Hepatocyte (in vitro differentiated cells): ENCODE measurements at regions not wholly inside any gene's neighbourhood (a gene's known extent, or its start where the extent isn't known, plus 50 kb on each side); places are given as distances from the start of the nearest gene placed in this dataset.

ENCODE experiments used
- DNase-seq: peaks from one replicate; pipeline ENCODE4 v3.0.0-alpha.2; 2016; ENCODE audit warnings: low spot score
- H2AFZ ChIP-seq: fragments of 200-600 bp; sonication (generic); 2 replicates; pipeline ENCODE4 v1.6.0; 2016; ENCODE audit warnings: antibody characterized with exemption, mild to moderate bottlenecking
- H3K27ac ChIP-seq: fragments of 200-600 bp; sonication (generic); 2 replicates; pipeline ENCODE4 v1.5.1; 2016; ENCODE audit warnings: mild to moderate bottlenecking
- H3K27me3 ChIP-seq: fragments of 200-600 bp; sonication (generic); 2 replicates; pipeline ENCODE4 v1.6.1; 2016
- H3K36me3 ChIP-seq: fragments of 200-600 bp; sonication (generic); replicated peaks from 2 replicates; pipeline ENCODE4 v1.5.1; 2016; ENCODE audit warnings: low read depth; ENCODE audit not compliant: insufficient read depth
- H3K4me1 ChIP-seq: fragments of 200-600 bp; sonication (generic); 2 replicates; pipeline ENCODE4 v1.5.1; 2016; ENCODE audit warnings: mild to moderate bottlenecking, moderate library complexity; ENCODE audit not compliant: insufficient read depth
- H3K4me2 ChIP-seq: fragments of 200-600 bp; sonication (generic); 2 replicates; pipeline ENCODE4 v1.6.0; 2016
- H3K4me3 ChIP-seq: fragments of 200-600 bp; sonication (generic); 2 replicates; pipeline ENCODE4 v1.5.1; 2016; ENCODE audit warnings: mild to moderate bottlenecking
- H3K79me2 ChIP-seq: fragments of 200-600 bp; sonication (generic); 2 replicates; pipeline ENCODE4 v1.6.0; 2017; ENCODE audit warnings: mild to moderate bottlenecking
- H3K9me2 ChIP-seq: fragments of 200-600 bp; sonication (generic); replicated peaks from 2 replicates; pipeline ENCODE4 v1.6.0; 2017; ENCODE audit warnings: mild to moderate bottlenecking; ENCODE audit not compliant: insufficient read depth
- H3K9me3 ChIP-seq: fragments of 200-600 bp; sonication (generic); 2 replicates; pipeline ENCODE4 v1.5.1; 2016; ENCODE audit warnings: low read depth, mild to moderate bottlenecking
- H4K20me1 ChIP-seq: fragments of 200-600 bp; sonication (generic); 2 replicates; pipeline ENCODE4 v1.6.0; 2016; ENCODE audit warnings: mild to moderate bottlenecking; ENCODE audit not compliant: insufficient read depth, poor library complexity, severe bottlenecking
- EZH2 ChIP-seq: fragments of 200-600 bp; sonication (generic); IDR thresholded peaks from 2 replicates; pipeline ENCODE4 v1.6.1; 2016; ENCODE audit warnings: antibody characterized with exemption, mild to moderate bottlenecking, borderline replicate concordance
- EZH2phosphoT487 ChIP-seq: fragments of 200-600 bp; sonication (generic); IDR thresholded peaks from one replicate; pipeline ENCODE4 v1.6.1; 2018; ENCODE audit warnings: antibody characterized with exemption, mild to moderate bottlenecking, low read depth, moderate library complexity; ENCODE audit not compliant: unreplicated experiment, severe bottlenecking
- WGBS: methylation state at CpG from one replicate; pipeline ENCODE4 v1.1.6; 2016; ENCODE audit warnings: low lambda C conversion rate; ENCODE audit errors: missing lambda C conversion rate; 5-methylcytosine and 5-hydroxymethylcytosine counted together
- TF ChIP-seq, protein P1 (sequence below): fragments of 200-600 bp; sonication (generic); IDR thresholded peaks from 2 replicates; pipeline ENCODE4 v1.5.1; 2016; ENCODE audit warnings: antibody characterized with exemption, mild to moderate bottlenecking; ENCODE audit not compliant: poor library complexity

DNA sequence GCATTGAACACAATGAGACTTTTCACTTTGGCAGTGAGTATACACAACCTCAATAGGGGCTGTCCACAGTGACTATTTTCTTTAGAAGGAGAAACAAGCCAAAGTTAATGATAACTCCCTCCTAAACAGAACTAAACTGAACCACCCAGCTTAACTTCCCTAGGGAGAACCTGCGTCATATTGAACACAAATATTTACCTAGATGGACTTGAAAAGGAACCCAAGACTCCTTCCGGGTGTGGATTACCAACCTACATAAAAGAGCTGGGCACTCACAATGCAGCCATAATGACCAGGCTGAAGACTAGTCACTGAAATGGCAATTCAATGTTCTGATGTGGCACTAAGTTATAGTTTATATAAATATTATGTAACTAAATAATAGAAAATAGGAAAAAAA lies 160.6 kb downstream of the IBTK start:
- no peak for DNase-seq
- Histone ChIP-seq H3K9me3 (no peaks in the 10 kb centered on the region), H2AFZ (no peak overlapping the region), H3K27me3 (no peaks in the 10 kb centered on the region), H3K36me3 (no peaks in the 10 kb centered on the region), H3K4me2 (no peak overlapping the region), H3K9me2 (no peaks in the 10 kb centered on the region), H3K79me2 (no peaks in the 10 kb centered on the region), H3K27ac (no peak overlapping the region), H4K20me1 (no peaks in the 10 kb centered on the region), H3K4me1 (no peaks in the 10 kb centered on the region), H3K4me3 (no peak overlapping the region)
- 64% methylated on average over 2 of the region's 2 CpGs for WGBS
- no peak for TF ChIP-seq EZH2phosphoT487
- TF ChIP-seq, protein P1, sequence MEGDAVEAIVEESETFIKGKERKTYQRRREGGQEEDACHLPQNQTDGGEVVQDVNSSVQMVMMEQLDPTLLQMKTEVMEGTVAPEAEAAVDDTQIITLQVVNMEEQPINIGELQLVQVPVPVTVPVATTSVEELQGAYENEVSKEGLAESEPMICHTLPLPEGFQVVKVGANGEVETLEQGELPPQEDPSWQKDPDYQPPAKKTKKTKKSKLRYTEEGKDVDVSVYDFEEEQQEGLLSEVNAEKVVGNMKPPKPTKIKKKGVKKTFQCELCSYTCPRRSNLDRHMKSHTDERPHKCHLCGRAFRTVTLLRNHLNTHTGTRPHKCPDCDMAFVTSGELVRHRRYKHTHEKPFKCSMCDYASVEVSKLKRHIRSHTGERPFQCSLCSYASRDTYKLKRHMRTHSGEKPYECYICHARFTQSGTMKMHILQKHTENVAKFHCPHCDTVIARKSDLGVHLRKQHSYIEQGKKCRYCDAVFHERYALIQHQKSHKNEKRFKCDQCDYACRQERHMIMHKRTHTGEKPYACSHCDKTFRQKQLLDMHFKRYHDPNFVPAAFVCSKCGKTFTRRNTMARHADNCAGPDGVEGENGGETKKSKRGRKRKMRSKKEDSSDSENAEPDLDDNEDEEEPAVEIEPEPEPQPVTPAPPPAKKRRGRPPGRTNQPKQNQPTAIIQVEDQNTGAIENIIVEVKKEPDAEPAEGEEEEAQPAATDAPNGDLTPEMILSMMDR, result no peak
- TF ChIP-seq EZH2, result no peak

GRCh38 chr6:82085701-82086100 lies 161.8 kb downstream of the IBTK start:
- H3K4me3 ChIP-seq, result no peak overlapping the region
- H3K4me2 ChIP-seq, result no peak overlapping the region
- no peaks in the 10 kb centered on the region for H3K79me2 ChIP-seq
- no peaks in the 10 kb centered on the region for H4K20me1 ChIP-seq
- H3K36me3 ChIP-seq, result no peaks in the 10 kb centered on the region
- DNase-seq, result no peak
- H3K27me3 ChIP-seq, result no peaks in the 10 kb centered on the region
- H2AFZ ChIP-seq, result no peak overlapping the region
- 65% methylated on average over 5 of the region's 5 CpGs for whole genome bisulfite sequencing
- H3K4me1 ChIP-seq, result no peaks in the 10 kb centered on the region
- H3K9me3 ChIP-seq, result no peaks in the 10 kb centered on the region
- H3K9me2 ChIP-seq, result no peaks in the 10 kb centered on the region
- H3K27ac ChIP-seq, result no peak overlapping the region
- TF ChIP-seq, protein P1, result no peak
- TF ChIP-seq EZH2 (no peak), EZH2phosphoT487 (no peak)

- H3K27me3 ChIP-seq, result no peaks in the 10 kb centered on the region
- H3K36me3 ChIP-seq, result no peaks in the 10 kb centered on the region
- H3K79me2 ChIP-seq, result no peaks in the 10 kb centered on the region
- TF ChIP-seq EZH2 (no peak), EZH2phosphoT487 (no peak)
- TF ChIP-seq, protein P1, result no peak
- H2AFZ ChIP-seq, result no peak overlapping the region
- WGBS, result 74% methylated on average over 2 of the region's 2 CpGs
- H4K20me1 ChIP-seq, result no peaks in the 10 kb centered on the region
- no peak for DNase-seq
- H3K9me2 ChIP-seq, result no peaks in the 10 kb centered on the region
- H3K27ac ChIP-seq, result no peak overlapping the region
- H3K4me2 ChIP-seq, result no peak overlapping the region
- H3K4me3 ChIP-seq, result no peak overlapping the region
- no peaks in the 10 kb centered on the region for H3K9me3 ChIP-seq
- no peaks in the 10 kb centered on the region for H3K4me1 ChIP-seq
Measured at GRCh38 chr6:82084324-82084920, 163.1 kb downstream of the IBTK start.

DNA sequence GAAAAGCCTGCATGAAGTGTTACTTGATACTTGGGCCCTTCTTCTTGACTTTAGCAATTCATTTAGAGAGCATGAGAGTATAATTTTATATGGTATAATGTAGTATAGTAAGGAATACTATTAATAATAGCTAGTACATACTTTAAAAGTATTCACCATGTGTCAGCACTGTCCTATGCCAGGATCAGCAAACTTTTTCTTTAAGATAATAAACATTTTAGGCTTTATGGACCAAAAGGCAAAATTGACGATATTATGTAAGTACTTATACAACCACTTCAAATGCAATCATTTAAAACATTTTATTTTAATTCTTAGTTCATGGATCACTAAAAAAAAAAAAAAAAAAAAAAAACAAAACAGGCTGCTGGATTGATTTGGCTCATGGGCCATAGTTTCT lies 163.9 kb downstream of the IBTK start:
- Histone ChIP-seq H3K4me2 (no peak overlapping the region), H3K79me2 (no peaks in the 10 kb centered on the region), H3K4me1 (no peaks in the 10 kb centered on the region), H3K4me3 (no peak overlapping the region), H3K36me3 (no peaks in the 10 kb centered on the region), H2AFZ (no peak overlapping the region), H3K9me2 (no peaks in the 10 kb centered on the region), H3K27ac (no peak overlapping the region), H3K9me3 (no peaks in the 10 kb centered on the region), H4K20me1 (no peaks in the 10 kb centered on the region), H3K27me3 (no peaks in the 10 kb centered on the region)
- DNase-seq, result no peak
- TF ChIP-seq, protein P1, result no peak
- no peak for TF ChIP-seq EZH2
- TF ChIP-seq EZH2phosphoT487, result no peak
- 92% methylated on average over 1 of the region's 1 CpG for WGBS
